ENCODE measurements at regions not wholly inside any gene's neighbourhood (a gene's known extent, or its start where the extent isn't known, plus 50 kb on each side); places are given as distances from the start of the nearest gene placed in this dataset.

GRCh38 chr9:86469476-86470250, 115.5 kb upstream of the TUT7 start:
- TF ChIP-seq CTCF (IDR thresholded peaks at IDR 0.05; ENCODE audit: low read depth, low read length, poor library complexity, severe bottlenecking) = no peak
- TF ChIP-seq EZH2phosphoT487 (IDR thresholded peaks at IDR 0.05; ENCODE audit: borderline replicate concordance, low read length) = no peak

All from DOHH2 (cell line).